Mucosa of descending colon (tissue), 3 donors: ENCODE measurements at regions not wholly inside any gene's neighbourhood (a gene's known extent, or its start where the extent isn't known, plus 50 kb on each side); places are given as distances from the start of the nearest gene placed in this dataset.

Experiments
- ATAC-seq: fragments of 200-7000 bp; cut with Tn5 transposase; one replicate; pipeline ENCODE4 v1.9.1; 2020; ENCODE audit warnings: mild to moderate bottlenecking, moderate library complexity
- DNase-seq, 3 donors: peaks; one replicate each; pipeline ENCODE4 v3.0.0-alpha.2; 2020
- H3K36me3 ChIP-seq: fragments of 200-600 bp; one replicate; pipeline ENCODE4 v1.8.0; 2021; ENCODE audit warnings: low read depth, mild to moderate bottlenecking
- H3K4me1 ChIP-seq: fragments of 200-600 bp; one replicate; pipeline ENCODE4 v1.8.0; 2021; ENCODE audit warnings: low read depth, mild to moderate bottlenecking
- H3K4me3 ChIP-seq: fragments of 200-600 bp; one replicate; pipeline ENCODE4 v1.8.0; 2021; ENCODE audit warnings: mild to moderate bottlenecking
- H3K9me3 ChIP-seq: fragments of 200-600 bp; one replicate; pipeline ENCODE4 v1.8.0; 2021; ENCODE audit warnings: mild to moderate bottlenecking
- CTCF ChIP-seq: fragments of 200-600 bp; IDR thresholded peaks from one replicate; pipeline ENCODE4 v1.8.0; 2022; ENCODE audit warnings: antibody characterized with exemption, mild to moderate bottlenecking
- intact Hi-C, 2 donors: fragments of 100-400 bp; cut with DNase I in 1 of 2; cut with micrococcal nuclease in 1 of 2; formaldehyde crosslinking; loops; one replicate each; pipeline versions ENCODE4 v1.11.0 to v1.11.1; 2022; cut with DNase I, micrococcal nuclease
- donor health status: DM: no; HTN: no; CAD: no; lungs with moderate emphysema.
- donor health status: DM: no; HTN: no; CAD: no.
- donor health status: DM: no; HTN: yes; CAD: no.

- intact Hi-C loops, result no loop called here
- DNase-seq, result no peak
- H3K4me3 ChIP-seq, result no peak overlapping the region
- H3K4me1 ChIP-seq, result no peaks in the 10 kb centered on the region
- ATAC-seq, result no peak
- no peaks in the 10 kb centered on the region for H3K36me3 ChIP-seq
- no peak for TF ChIP-seq CTCF
- no peaks in the 10 kb centered on the region for H3K9me3 ChIP-seq
Measured at GRCh38 chr2:234649951-234650350, 153.1 kb upstream of the ARL4C start.

GRCh38 chr2:234643407-234643806 lies 146.5 kb upstream of the ARL4C start:
- intact Hi-C loops, result no loop called here
- Histone ChIP-seq H3K9me3 (peaks cover 16% of the 10 kb centered on the region), H3K36me3 (no peaks in the 10 kb centered on the region), H3K4me3 (no peak overlapping the region), H3K4me1 (no peaks in the 10 kb centered on the region)
- no peak for TF ChIP-seq CTCF
- ATAC-seq (no peak), DNase-seq (no peak)

- TF ChIP-seq CTCF, result no peak
- Histone ChIP-seq H3K36me3 (no peaks in the 10 kb centered on the region), H3K4me1 (no peaks in the 10 kb centered on the region), H3K4me3 (no peak overlapping the region), H3K9me3 (peaks cover 16% of the 10 kb centered on the region)
- ATAC-seq, result no peak
- intact Hi-C loops, result no loop called here
- no peak for DNase-seq
Measured at GRCh38 chr2:234641086-234641485, 144.2 kb upstream of the ARL4C start.

- Histone ChIP-seq H3K4me3 (no peak overlapping the region), H3K4me1 (no peaks in the 10 kb centered on the region), H3K36me3 (no peaks in the 10 kb centered on the region), H3K9me3 (peaks cover 16% of the 10 kb centered on the region)
- ATAC-seq (no peak), DNase-seq (no peak)
- intact Hi-C loops, result no loop called here
- TF ChIP-seq CTCF, result no peak
Measured at GRCh38 chr2:234640657-234641056, 143.8 kb upstream of the ARL4C start.

GRCh38 chr2:234638966-234639365 lies 142.1 kb upstream of the ARL4C start:
- Histone ChIP-seq H3K36me3 (no peaks in the 10 kb centered on the region), H3K4me1 (no peaks in the 10 kb centered on the region), H3K9me3 (peaks cover 13% of the 10 kb centered on the region), H3K4me3 (no peak overlapping the region)
- ATAC-seq (no peak), DNase-seq (no peak)
- intact Hi-C loops, result no loop called here
- no peak for TF ChIP-seq CTCF

- ATAC-seq (no peak), DNase-seq (no peak)
- no peak for TF ChIP-seq CTCF
- Histone ChIP-seq H3K9me3 (no peaks in the 10 kb centered on the region), H3K4me3 (no peak overlapping the region), H3K36me3 (no peaks in the 10 kb centered on the region), H3K4me1 (no peaks in the 10 kb centered on the region)
- intact Hi-C loops, result no loop called here
Measured at GRCh38 chr2:234635284-234635683, 138.4 kb upstream of the ARL4C start.
